ENCODE measurements at regions not wholly inside any gene's neighbourhood (a gene's known extent, or its start where the extent isn't known, plus 50 kb on each side); places are given as distances from the start of the nearest gene placed in this dataset.

GRCh38 chr22:48886604-48887393, 940.9 kb downstream of the BRD1 start:
- no peak for DNase-seq (ENCODE audit: low read depth in 2 of 2)

- no peak for DNase-seq (ENCODE audit: low read depth in 2 of 2)
Observed at GRCh38 chr22:48885919-48886305, 941.8 kb downstream of the BRD1 start.

- DNase-seq (ENCODE audit: low read depth in 2 of 2) = no peak
Observed at GRCh38 chr22:48885271-48885918, 942.3 kb downstream of the BRD1 start.

- DNase-seq (ENCODE audit: low read depth in 2 of 2) = no peak
Observed at GRCh38 chr22:48884786-48885185, 942.9 kb downstream of the BRD1 start.

GRCh38 chr22:48884324-48884723, 943.3 kb downstream of the BRD1 start:
- no peak for DNase-seq (ENCODE audit: low read depth in 2 of 2)

- no peak for DNase-seq (ENCODE audit: low read depth in 2 of 2)
Observed at GRCh38 chr22:48883211-48883960, 944.3 kb downstream of the BRD1 start.

- no peak for DNase-seq (ENCODE audit: low read depth in 2 of 2)
Observed at GRCh38 chr22:48882636-48883200, 945.0 kb downstream of the BRD1 start.

GRCh38 chr22:48881326-48881980, 946.2 kb downstream of the BRD1 start:
- DNase-seq (ENCODE audit: low read depth in 2 of 2) = no peak

- DNase-seq (ENCODE audit: low read depth in 2 of 2) = no peak
Observed at GRCh38 chr22:48880749-48881148, 946.9 kb downstream of the BRD1 start.

- DNase-seq (ENCODE audit: low read depth in 2 of 2) = no peak
Observed at GRCh38 chr22:48876951-48877350, 950.7 kb downstream of the BRD1 start.

- DNase-seq (ENCODE audit: low read depth in 2 of 2) = no peak
Observed at GRCh38 chr22:48874956-48875355, 952.7 kb downstream of the BRD1 start.

GRCh38 chr22:48873191-48873520, 954.5 kb downstream of the BRD1 start:
- DNase-seq (ENCODE audit: low read depth in 2 of 2) = no peak

- no peak for DNase-seq (ENCODE audit: low read depth in 2 of 2)
Observed at GRCh38 chr22:48872271-48873190, 955.1 kb downstream of the BRD1 start.

GRCh38 chr22:48871176-48871840, 956.4 kb downstream of the BRD1 start:
- DNase-seq (ENCODE audit: low read depth in 2 of 2) = no peak

- no peak for DNase-seq (ENCODE audit: low read depth in 2 of 2)
Observed at GRCh38 chr22:48870436-48870835, 957.2 kb downstream of the BRD1 start.

GRCh38 chr22:48869788-48870187, 957.9 kb downstream of the BRD1 start:
- no peak for DNase-seq (ENCODE audit: low read depth in 2 of 2)

GRCh38 chr22:48869161-48869560, 958.5 kb downstream of the BRD1 start:
- DNase-seq (ENCODE audit: low read depth in 2 of 2) = no peak

- DNase-seq (ENCODE audit: low read depth in 2 of 2) = no peak
Observed at GRCh38 chr22:48868554-48868953, 959.1 kb downstream of the BRD1 start.

GRCh38 chr22:48867891-48868290, 959.8 kb downstream of the BRD1 start:
- DNase-seq (ENCODE audit: low read depth in 2 of 2) = no peak

- no peak for DNase-seq (ENCODE audit: low read depth in 2 of 2)
Observed at GRCh38 chr22:48866906-48867681, 960.6 kb downstream of the BRD1 start.
